SK-N-SH (cell line): ENCODE measurements at regions not wholly inside any gene's neighbourhood (a gene's known extent, or its start where the extent isn't known, plus 50 kb on each side); places are given as distances from the start of the nearest gene placed in this dataset.
A peak's percentile ranks its signal among the peaks of the same experiment; 100 is the strongest.

Experiments used
- CTCF ChIA-PET: fragments of 300-600, 350-600 bp; formaldehyde crosslinking; extraction: SDS; loops from one replicate; lab custom pipeline; 2021; lab: Yijun Ruan, JAX
- POLR2A ChIA-PET: fragments of 350-600 bp; sonication (Branson Sonifier 250); formaldehyde crosslinking; extraction: SDS; loops from one replicate; lab custom pipeline; 2020; ENCODE audit warnings: antibody characterized with exemption, inconsistent platforms; lab: Yijun Ruan, JAX
- DNase-seq: peaks from one replicate; pipeline ENCODE4 v3.0.0; 2012
- H2AFZ ChIP-seq: fragments of 200-600 bp; sonication (generic); 2 replicates; pipeline ENCODE4 v1.8.1; 2016; ENCODE audit warnings: antibody characterized with exemption, mild to moderate bottlenecking, low read depth
- H3F3A ChIP-seq: fragments of 200-600 bp; sonication (generic); replicated peaks from 2 replicates; pipeline ENCODE3; 2016; ENCODE audit warnings: antibody characterized with exemption, mild to moderate bottlenecking; ENCODE audit not compliant: insufficient read depth
- H3K27ac ChIP-seq, 2 experiments: fragments of 200-500 bp in 1 of 2; fragments of 200-600 bp in 1 of 2; sonication (Bioruptor generic) in 1 of 2; sonication (generic), shearing (Covaris generic) in 1 of 2; 2 replicates each; pipeline versions ENCODE4 v1.5.1 to v1.6.1; 2014 to 2016; ENCODE audit warnings: low read depth in 2 of 2, inconsistent platforms in 1 of 2, low read length in 1 of 2, mild to moderate bottlenecking in 1 of 2, mixed read lengths in 1 of 2
- H3K27me3 ChIP-seq: fragments of 200-600 bp; sonication (generic), shearing (Covaris generic); 2 replicates; pipeline ENCODE4 v1.6.1; 2016; ENCODE audit warnings: mixed run types; ENCODE audit not compliant: insufficient read depth
- H3K36me3 ChIP-seq, 2 experiments: fragments of 200-500 bp in 1 of 2; fragments of 200-600 bp in 1 of 2; sonication (Bioruptor generic) in 1 of 2; sonication (generic) in 1 of 2; replicated peaks in 1 of 2; 2 replicates each; pipeline versions ENCODE3 to v1.5.1; 2014 to 2016; ENCODE audit warnings: low read length in 1 of 2, mild to moderate bottlenecking in 1 of 2; ENCODE audit not compliant: insufficient read depth in 2 of 2, control insufficient read depth in 1 of 2
- H3K4me1 ChIP-seq, 2 experiments: fragments of 200-500 bp in 1 of 2; fragments of 200-600 bp in 1 of 2; sonication (Bioruptor generic) in 1 of 2; sonication (generic), shearing (Covaris generic) in 1 of 2; 2 replicates each; pipeline versions ENCODE4 v1.5.1 to v1.6.1; 2014 to 2016; ENCODE audit warnings: low read depth in 1 of 2, low read length in 1 of 2, mixed run types in 1 of 2; ENCODE audit not compliant: insufficient read depth in 2 of 2, control insufficient read depth in 1 of 2
- H3K4me2 ChIP-seq: fragments of 200-600 bp; sonication (generic), shearing (Covaris generic); 2 replicates; pipeline ENCODE4 v1.6.1; 2017; ENCODE audit warnings: mixed run types
- H3K4me3 ChIP-seq, 2 experiments: fragments of 200-500 bp in 1 of 2; fragments of 200-600 bp in 1 of 2; sonication (Bioruptor generic) in 1 of 2; sonication (generic), shearing (Covaris generic) in 1 of 2; 2 replicates each; pipeline versions ENCODE4 v1.5.1 to v1.8.1; 2014 to 2016; ENCODE audit warnings: low read depth in 2 of 2, inconsistent platforms in 1 of 2, low read length in 1 of 2, mild to moderate bottlenecking in 1 of 2, mixed read lengths in 1 of 2, moderate library complexity in 1 of 2
- H3K79me2 ChIP-seq: fragments of 200-600 bp; sonication (generic); 2 replicates; pipeline ENCODE4 v1.8.1; 2017; ENCODE audit warnings: mild to moderate bottlenecking; ENCODE audit not compliant: insufficient read depth
- H3K9ac ChIP-seq: fragments of 200-600 bp; sonication (generic); 2 replicates; pipeline ENCODE4 v1.6.1; 2017; ENCODE audit warnings: mixed run types
- H3K9me2 ChIP-seq: fragments of 200-600 bp; sonication (generic); 2 replicates; pipeline ENCODE4 v1.6.1; 2017; ENCODE audit warnings: mixed run types
- H3K9me3 ChIP-seq: fragments of 200-600 bp; sonication (generic); 2 replicates; pipeline ENCODE4 v1.6.1; 2017; ENCODE audit warnings: mixed run types, mild to moderate bottlenecking, moderate library complexity
- H4K20me1 ChIP-seq: fragments of 200-600 bp; sonication (generic); 2 replicates; pipeline ENCODE4 v1.6.1; 2017; ENCODE audit warnings: mild to moderate bottlenecking, mixed run types; ENCODE audit not compliant: insufficient read depth
- EP300 ChIP-seq, 2 experiments: IDR thresholded peaks; 2 replicates each; pipeline versions ENCODE4 v1.4.0 to v1.6.1; 2012; ENCODE audit warnings: borderline replicate concordance in 1 of 2, low read depth in 1 of 2, low read length in 1 of 2
- FOXM1 ChIP-seq: IDR thresholded peaks from 2 replicates; pipeline ENCODE4 v1.4.0; 2012; ENCODE audit warnings: low read depth, mild to moderate bottlenecking
- MXI1 ChIP-seq: IDR thresholded peaks from 2 replicates; pipeline ENCODE4 v1.6.1; 2012; ENCODE audit warnings: mild to moderate bottlenecking, low read depth, low read length, improper control_type of control experiment
- NFIC ChIP-seq: IDR thresholded peaks from 2 replicates; pipeline ENCODE4 v1.4.0; 2012; ENCODE audit warnings: borderline replicate concordance
- POLR2AphosphoS5 ChIP-seq: IDR thresholded peaks from 2 replicates; pipeline ENCODE4 v1.6.1; 2012; ENCODE audit warnings: low read depth, low read length
- RAD21 ChIP-seq: IDR thresholded peaks from 2 replicates; pipeline ENCODE4 v1.6.1; 2012; ENCODE audit warnings: mild to moderate bottlenecking, low read length
- RCOR1 ChIP-seq: fragments of 150-350 bp; IDR thresholded peaks from 2 replicates; pipeline ENCODE4 v1.6.1; 2017; ENCODE audit warnings: antibody characterized with exemption, low read length
- RFX5 ChIP-seq: IDR thresholded peaks from 2 replicates; pipeline ENCODE4 v1.6.1; 2012; ENCODE audit warnings: mild to moderate bottlenecking, improper control_type of control experiment, low read length
- RXRA ChIP-seq: IDR thresholded peaks from 2 replicates; pipeline ENCODE4 v1.4.0; 2012; ENCODE audit warnings: low read depth, mild to moderate bottlenecking, borderline replicate concordance
- SIN3A ChIP-seq: IDR thresholded peaks from 2 replicates; pipeline ENCODE4 v1.6.1; 2012; ENCODE audit warnings: low read depth, mild to moderate bottlenecking, low read length, moderate library complexity, borderline replicate concordance
- TCF12 ChIP-seq: IDR thresholded peaks from 2 replicates; pipeline ENCODE4 v1.4.0; 2012
- WGBS: methylation state at CpG from one replicate; pipeline ENCODE4 v1.1.6; 2017; ENCODE audit warnings: low lambda C conversion rate; 5-methylcytosine and 5-hydroxymethylcytosine counted together
- TF ChIP-seq, protein P1 (sequence below): fragments of 200-600 bp; sonication (generic); IDR thresholded peaks from 2 replicates; pipeline ENCODE4 v1.6.1; 2017; ENCODE audit warnings: antibody characterized with exemption, mild to moderate bottlenecking, moderate library complexity
- TF ChIP-seq, protein P2 (sequence below): IDR thresholded peaks from 2 replicates; pipeline ENCODE4 v1.4.0; 2012; ENCODE audit warnings: low read depth
- TF ChIP-seq, protein P3 (sequence below): fragments of 150-350 bp; IDR thresholded peaks from 2 replicates; pipeline ENCODE4 v1.6.1; 2016; ENCODE audit warnings: mild to moderate bottlenecking, low read depth, low read length
- TF ChIP-seq, protein P4 (sequence below): IDR thresholded peaks from 2 replicates; pipeline ENCODE4; 2012
- TF ChIP-seq, protein P5 (sequence below): IDR thresholded peaks from 2 replicates; pipeline ENCODE4 v1.4.0; 2012; ENCODE audit warnings: low read depth, borderline replicate concordance

DNA sequence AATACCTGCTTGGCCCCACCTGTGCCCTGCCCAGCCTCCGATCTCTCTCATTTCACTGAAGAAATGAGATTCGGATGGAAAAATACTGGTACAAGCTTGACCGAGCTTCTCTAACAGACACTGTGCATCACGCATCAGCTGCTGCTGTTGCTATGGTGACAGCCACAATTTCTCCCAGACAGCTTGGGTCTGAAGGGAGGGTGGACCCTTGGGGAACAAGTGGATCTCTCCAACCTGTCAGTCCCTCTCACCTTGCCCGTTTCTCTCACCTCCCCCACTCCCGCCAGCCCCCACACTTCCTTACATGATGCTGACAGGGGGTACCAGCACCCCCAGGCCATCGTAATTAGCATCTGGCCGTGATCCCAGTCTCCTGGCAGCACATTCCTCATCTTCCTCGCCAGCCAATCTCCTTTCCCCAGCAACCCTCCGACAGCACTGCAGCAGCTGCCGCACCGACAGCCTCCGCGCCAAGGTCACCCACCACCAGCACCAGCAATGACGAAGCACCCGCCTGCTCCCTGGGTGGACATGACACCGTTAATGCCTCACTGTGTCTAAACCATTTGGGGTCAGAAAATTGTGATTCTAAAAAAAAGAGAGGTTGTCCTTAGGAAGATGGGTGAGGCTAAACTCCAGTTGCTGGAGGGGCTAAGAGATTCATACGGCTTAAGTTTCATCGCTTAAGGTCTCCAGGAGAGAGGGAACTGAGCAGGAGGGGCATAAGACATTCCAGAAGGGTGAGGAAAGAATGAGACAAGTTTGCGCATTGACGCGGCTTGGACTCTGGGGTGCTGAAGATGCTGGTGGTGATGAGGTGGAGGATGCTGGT, 58.6 kb upstream of the TNRC6A start:
- CTCF ChIA-PET: interaction anchor here (1.3 kb wide), 1 partner anchor 18 kb away, joined by 4 read pairs; no protein-coding TSS in a partner anchor
- H3K36me3 ChIP-seq: no peaks in the 10 kb centered on the region
- peak overlapping the region; percentile 29 to 41 for H3K4me3 ChIP-seq
- 24% methylated on average over 22 of the region's 22 CpGs for WGBS
- peak overlapping the region; percentile 42 for H2AFZ ChIP-seq
- H3K9me3 ChIP-seq: no peaks in the 10 kb centered on the region
- H3K27me3 ChIP-seq: no peaks in the 10 kb centered on the region
- TF ChIP-seq EP300 (IDR thresholded peaks at IDR 0.05; ENCODE audit: borderline replicate concordance in 1 of 2, low read depth in 1 of 2, low read length in 1 of 2): 0 out of 4 replicates have a peak, but pooled peaks of 1 of the 2 experiments have one; percentile 2
- TF ChIP-seq NFIC: peak; percentile 76
- TF ChIP-seq SIN3A: no peak
- no peak for TF ChIP-seq POLR2AphosphoS5
- TF ChIP-seq TCF12: peak; percentile 35
- peak; percentile 46; the same call in 1 of the 2 replicates for TF ChIP-seq RXRA
- peak; percentile 72 for TF ChIP-seq RFX5
- TF ChIP-seq, protein P1, sequence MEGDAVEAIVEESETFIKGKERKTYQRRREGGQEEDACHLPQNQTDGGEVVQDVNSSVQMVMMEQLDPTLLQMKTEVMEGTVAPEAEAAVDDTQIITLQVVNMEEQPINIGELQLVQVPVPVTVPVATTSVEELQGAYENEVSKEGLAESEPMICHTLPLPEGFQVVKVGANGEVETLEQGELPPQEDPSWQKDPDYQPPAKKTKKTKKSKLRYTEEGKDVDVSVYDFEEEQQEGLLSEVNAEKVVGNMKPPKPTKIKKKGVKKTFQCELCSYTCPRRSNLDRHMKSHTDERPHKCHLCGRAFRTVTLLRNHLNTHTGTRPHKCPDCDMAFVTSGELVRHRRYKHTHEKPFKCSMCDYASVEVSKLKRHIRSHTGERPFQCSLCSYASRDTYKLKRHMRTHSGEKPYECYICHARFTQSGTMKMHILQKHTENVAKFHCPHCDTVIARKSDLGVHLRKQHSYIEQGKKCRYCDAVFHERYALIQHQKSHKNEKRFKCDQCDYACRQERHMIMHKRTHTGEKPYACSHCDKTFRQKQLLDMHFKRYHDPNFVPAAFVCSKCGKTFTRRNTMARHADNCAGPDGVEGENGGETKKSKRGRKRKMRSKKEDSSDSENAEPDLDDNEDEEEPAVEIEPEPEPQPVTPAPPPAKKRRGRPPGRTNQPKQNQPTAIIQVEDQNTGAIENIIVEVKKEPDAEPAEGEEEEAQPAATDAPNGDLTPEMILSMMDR: no peak
- TF ChIP-seq, protein P2, sequence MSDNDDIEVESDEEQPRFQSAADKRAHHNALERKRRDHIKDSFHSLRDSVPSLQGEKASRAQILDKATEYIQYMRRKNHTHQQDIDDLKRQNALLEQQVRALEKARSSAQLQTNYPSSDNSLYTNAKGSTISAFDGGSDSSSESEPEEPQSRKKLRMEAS: peak; percentile 56
- TF ChIP-seq, protein P3, sequence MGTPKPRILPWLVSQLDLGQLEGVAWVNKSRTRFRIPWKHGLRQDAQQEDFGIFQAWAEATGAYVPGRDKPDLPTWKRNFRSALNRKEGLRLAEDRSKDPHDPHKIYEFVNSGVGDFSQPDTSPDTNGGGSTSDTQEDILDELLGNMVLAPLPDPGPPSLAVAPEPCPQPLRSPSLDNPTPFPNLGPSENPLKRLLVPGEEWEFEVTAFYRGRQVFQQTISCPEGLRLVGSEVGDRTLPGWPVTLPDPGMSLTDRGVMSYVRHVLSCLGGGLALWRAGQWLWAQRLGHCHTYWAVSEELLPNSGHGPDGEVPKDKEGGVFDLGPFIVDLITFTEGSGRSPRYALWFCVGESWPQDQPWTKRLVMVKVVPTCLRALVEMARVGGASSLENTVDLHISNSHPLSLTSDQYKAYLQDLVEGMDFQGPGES: no peak
- TF ChIP-seq RAD21: no peak
- TF ChIP-seq, protein P4, sequence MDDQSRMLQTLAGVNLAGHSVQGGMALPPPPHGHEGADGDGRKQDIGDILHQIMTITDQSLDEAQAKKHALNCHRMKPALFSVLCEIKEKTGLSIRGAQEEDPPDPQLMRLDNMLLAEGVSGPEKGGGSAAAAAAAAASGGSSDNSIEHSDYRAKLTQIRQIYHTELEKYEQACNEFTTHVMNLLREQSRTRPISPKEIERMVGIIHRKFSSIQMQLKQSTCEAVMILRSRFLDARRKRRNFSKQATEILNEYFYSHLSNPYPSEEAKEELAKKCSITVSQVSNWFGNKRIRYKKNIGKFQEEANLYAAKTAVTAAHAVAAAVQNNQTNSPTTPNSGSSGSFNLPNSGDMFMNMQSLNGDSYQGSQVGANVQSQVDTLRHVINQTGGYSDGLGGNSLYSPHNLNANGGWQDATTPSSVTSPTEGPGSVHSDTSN: peak; percentile 59
- no peak for TF ChIP-seq FOXM1
- no peak; the same call in 1 of the 2 replicates for TF ChIP-seq RCOR1
- TF ChIP-seq, protein P5, sequence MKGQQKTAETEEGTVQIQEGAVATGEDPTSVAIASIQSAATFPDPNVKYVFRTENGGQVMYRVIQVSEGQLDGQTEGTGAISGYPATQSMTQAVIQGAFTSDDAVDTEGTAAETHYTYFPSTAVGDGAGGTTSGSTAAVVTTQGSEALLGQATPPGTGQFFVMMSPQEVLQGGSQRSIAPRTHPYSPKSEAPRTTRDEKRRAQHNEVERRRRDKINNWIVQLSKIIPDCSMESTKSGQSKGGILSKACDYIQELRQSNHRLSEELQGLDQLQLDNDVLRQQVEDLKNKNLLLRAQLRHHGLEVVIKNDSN: no peak
- TF ChIP-seq MXI1: peak; percentile 76
- H4K20me1 ChIP-seq: no peaks in the 10 kb centered on the region
- no peaks in the 10 kb centered on the region for H3K79me2 ChIP-seq
- peak overlapping the region; percentile 78 for H3K9ac ChIP-seq
- DNase-seq: peak; percentile 81
- H3K27ac ChIP-seq: peak overlapping the region; percentile 85 to 97
- POLR2A ChIA-PET: no interaction called here
- peaks cover 9 to 17% of the 10 kb centered on the region in 2 experiments; a peak in 2 of 4 replicates for H3K4me1 ChIP-seq
- H3K4me2 ChIP-seq: peak overlapping the region; percentile 80
- peaks cover 27% of the 10 kb centered on the region for H3F3A ChIP-seq
- H3K9me2 ChIP-seq: no peaks in the 10 kb centered on the region
